ENCODE measurements at regions not wholly inside any gene's neighbourhood (a gene's known extent, or its start where the extent isn't known, plus 50 kb on each side); places are given as distances from the start of the nearest gene placed in this dataset.

DNA sequence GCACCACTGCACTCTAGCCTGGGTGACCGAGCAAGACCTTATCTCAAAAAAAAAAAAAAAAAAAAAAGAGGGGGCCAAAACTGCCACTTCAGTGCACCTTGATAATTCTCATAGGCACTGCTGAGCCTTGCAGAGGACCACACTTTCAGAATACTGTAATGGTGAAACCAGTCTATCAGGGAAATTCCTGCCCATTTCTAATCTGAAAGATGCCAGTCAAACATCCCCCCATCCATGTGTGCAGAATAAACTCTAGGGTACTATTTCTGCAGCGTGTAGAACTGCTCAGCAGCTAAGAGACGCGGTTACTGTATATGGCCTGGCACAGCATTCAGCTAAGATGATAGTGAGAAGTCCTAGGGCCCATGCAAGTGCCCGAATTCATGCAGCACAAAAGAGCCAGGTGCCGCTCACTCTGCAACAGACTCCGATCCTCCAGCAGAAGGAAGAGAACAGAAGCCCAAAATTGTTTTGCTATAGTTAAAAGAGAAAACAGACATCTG, 286.8 kb upstream of the KLF14 start:
- TF ChIP-seq, protein P1, sequence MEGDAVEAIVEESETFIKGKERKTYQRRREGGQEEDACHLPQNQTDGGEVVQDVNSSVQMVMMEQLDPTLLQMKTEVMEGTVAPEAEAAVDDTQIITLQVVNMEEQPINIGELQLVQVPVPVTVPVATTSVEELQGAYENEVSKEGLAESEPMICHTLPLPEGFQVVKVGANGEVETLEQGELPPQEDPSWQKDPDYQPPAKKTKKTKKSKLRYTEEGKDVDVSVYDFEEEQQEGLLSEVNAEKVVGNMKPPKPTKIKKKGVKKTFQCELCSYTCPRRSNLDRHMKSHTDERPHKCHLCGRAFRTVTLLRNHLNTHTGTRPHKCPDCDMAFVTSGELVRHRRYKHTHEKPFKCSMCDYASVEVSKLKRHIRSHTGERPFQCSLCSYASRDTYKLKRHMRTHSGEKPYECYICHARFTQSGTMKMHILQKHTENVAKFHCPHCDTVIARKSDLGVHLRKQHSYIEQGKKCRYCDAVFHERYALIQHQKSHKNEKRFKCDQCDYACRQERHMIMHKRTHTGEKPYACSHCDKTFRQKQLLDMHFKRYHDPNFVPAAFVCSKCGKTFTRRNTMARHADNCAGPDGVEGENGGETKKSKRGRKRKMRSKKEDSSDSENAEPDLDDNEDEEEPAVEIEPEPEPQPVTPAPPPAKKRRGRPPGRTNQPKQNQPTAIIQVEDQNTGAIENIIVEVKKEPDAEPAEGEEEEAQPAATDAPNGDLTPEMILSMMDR (IDR thresholded peaks at IDR 0.05; ENCODE audit: borderline replicate concordance, extremely low read depth, low read length, poor library complexity, severe bottlenecking): no peak
- no peak for TF ChIP-seq EZH2 (IDR thresholded peaks at IDR 0.05; ENCODE audit: borderline replicate concordance, low read depth, low read length, severe bottlenecking)
